COLO829 (cell line): ENCODE measurements at regions not wholly inside any gene's neighbourhood (a gene's known extent, or its start where the extent isn't known, plus 50 kb on each side); places are given as distances from the start of the nearest gene placed in this dataset.
A peak's percentile ranks its signal among the peaks of the same experiment; 100 is the strongest.
"Not testable (repeated sequence)": the region's sequence is repeated elsewhere in the genome, so short reads cannot be mapped to it uniquely, and the experiment has no call there.

Experiments used
- DNase-seq: peaks from one replicate; pipeline ENCODE4 v3.0.0; 2012; ENCODE audit warnings: low spot score

GRCh38 chr5:38645508-38645907 lies 89.1 kb upstream of the LIFR start:
- no peak for DNase-seq

- no peak for DNase-seq
These were observed 92.4 kb upstream of the LIFR start for GRCh38 chr5:38648703-38649291.

- DNase-seq, result no peak
These were observed 94.1 kb upstream of the LIFR start for GRCh38 chr5:38650540-38650939.

- peak; percentile 13 for DNase-seq
These were observed 94.5 kb upstream of the LIFR start for GRCh38 chr5:38650946-38651345.

GRCh38 chr5:38651806-38652205 lies 95.4 kb upstream of the LIFR start:
- DNase-seq, result no peak

- DNase-seq, result no peak
These were observed 96.9 kb upstream of the LIFR start for GRCh38 chr5:38653389-38653788.

DNA sequence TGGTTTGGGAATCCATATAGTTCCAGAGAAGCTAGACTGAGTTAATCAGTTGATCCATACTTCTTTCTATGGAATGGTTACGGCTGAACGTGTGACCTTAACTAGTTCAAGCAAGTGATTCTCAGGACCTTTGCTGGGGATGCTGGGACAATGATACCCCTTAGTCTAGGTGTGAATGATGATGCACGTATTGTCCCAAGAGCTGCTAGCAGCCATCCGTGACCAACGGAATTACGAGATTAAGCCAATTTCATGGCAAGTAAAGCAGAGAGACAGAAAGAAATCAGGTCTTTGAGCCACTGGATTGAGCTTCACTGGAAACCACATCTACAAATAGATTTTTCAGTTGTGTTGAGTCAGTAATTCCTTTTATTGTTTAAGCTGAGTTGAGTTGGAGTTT lies 99.2 kb upstream of the LIFR start:
- no peak for DNase-seq

- no peak for DNase-seq
These were observed 100.1 kb upstream of the LIFR start for GRCh38 chr5:38656568-38656967.

DNA sequence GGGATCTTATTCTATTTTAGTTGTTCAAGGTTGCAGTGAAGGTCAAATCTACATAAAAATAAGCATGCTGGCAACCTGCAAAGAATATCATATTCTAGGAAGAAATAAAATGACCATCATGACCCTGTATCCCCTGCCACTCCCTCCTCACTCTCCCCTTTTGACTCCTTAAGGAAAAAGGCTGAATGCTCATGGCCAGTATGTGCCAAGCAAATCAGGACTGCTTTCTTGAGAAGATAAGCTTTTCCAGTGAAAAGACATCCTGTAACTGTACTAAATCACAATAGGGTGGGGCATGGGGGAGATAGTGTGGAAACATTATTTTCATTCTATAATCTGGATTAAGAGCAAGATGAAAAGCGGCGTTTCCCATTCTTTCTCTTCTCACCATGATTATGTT lies 100.6 kb upstream of the LIFR start:
- DNase-seq, result no peak

DNA sequence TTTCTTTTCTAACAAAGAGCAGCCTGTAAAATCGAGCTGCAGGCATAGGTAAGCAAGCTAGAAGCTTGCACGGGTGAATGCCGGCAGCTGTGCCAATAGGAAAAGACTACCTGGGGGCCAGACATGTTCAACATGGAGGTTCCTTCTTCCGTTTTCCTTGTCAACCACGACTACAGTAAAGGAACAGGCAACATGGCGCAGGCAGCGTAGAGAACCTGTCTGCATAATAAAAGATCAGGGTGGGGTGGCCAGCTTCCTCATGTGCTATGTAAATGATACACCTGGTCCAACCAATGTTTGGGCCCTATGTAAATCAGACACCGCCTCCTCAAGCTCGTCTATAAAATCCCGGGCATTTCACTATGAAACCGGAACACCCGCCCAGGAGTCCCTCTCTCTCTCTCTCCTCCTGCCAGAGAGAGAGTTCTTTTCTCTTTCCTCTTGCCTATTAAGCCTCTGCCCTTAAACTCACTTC lies 103.8 kb upstream of the LIFR start:
- DNase-seq, result no peak

- no peak for DNase-seq
These were observed 105.6 kb upstream of the LIFR start for GRCh38 chr5:38662090-38662489.

- DNase-seq, result no peak
These were observed 106.8 kb upstream of the LIFR start for GRCh38 chr5:38663249-38663648.

DNA sequence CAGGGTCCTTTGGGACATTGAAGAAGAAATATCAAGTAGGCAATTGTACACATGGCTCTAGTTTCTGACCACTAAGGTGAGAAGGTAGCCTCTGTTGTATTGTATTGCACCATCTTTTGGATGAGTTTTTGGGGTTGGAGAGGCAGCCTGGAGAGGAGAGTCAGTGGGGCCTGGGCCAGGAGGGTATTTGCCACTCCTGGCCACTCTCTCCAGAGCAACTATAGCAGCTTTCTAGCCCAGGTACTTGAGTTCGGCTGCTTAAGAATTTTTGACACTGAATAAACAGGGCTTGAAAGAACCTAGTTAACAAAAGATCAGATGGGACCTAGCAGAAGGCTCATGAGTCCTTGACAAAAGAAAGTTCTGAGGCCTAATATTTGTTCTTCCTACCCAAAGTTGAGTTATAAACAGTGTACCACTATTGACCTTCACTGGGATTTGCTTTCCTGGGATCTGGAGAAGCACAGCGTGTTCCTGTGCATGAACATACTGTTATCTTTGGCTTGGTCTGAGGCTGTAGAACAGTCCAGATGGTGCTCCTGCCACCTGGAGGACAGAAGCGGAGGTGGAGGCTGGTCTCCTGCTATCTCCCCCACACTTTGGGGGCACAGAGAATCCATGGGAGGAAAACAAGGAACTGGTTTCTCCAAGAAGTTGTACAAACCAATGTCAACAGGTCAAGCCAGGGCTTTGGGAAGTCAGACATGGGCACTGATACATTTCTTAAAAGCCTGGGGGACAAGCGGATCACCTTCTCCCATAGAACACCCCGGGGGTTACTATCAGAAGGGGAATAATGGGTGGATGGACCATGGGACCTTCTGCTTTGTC lies 110.4 kb upstream of the LIFR start:
- DNase-seq, result no peak

- no peak for DNase-seq
These were observed 111.0 kb upstream of the LIFR start for GRCh38 chr5:38667499-38667776.

- no peak for DNase-seq
These were observed 113.0 kb upstream of the LIFR start for GRCh38 chr5:38669361-38669880.

DNA sequence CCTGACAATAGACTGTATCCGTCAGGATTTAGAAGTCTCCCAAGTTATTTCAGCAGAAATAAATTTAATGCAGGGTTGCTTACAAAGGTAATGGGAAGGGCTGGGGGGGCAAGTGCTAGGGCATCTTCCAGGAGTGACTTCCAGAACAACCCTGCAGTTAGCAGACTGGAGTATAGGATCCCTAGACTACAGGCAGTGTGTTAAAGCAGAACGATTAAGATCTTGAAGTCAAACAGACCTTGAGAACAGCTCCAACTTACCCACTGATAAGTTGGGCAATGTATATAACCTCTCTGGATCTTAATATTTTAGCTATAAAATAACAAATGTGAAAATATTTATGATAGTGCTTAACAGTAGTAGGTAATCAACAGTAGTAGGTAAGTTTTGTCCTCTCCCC lies 113.6 kb upstream of the LIFR start:
- DNase-seq, result no peak

GRCh38 chr5:38670878-38671277 lies 114.4 kb upstream of the LIFR start:
- no peak for DNase-seq

DNA sequence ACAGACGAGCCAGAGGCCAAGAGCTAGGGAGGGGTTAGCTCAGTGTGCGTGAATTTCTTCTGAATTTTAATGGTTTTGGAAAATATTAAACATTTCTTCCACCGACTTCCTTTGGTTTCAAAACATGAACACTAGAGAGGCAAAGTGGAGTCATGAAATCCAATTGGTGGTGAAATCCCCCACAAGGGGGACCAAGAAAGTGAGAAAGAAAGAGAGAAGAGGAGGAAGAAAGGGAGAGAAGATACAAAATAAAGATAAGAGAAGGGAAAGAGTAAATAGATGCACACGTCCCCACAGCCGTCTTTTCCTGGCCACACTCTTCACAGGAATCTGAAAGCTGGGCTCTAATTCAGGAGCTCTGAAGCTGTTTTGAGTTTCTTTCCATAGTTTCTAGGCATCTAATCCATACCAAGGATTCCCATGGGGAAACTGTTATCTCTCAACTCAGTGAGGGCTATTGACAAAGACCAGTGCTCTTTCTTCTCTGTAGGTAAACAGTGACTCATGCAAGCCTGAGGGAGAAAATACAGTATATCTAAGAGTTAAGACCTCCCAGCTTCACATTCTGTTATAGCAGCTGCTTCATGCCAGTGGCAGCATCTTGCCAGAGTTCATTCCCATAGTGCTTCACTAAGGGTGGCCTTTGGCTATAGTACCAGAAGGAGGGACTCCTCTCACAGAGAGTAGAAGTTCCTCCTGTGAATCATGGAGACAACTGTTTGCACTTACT lies 115.8 kb upstream of the LIFR start:
- DNase-seq, result peak; percentile 76

- no peak for DNase-seq
These were observed 117.2 kb upstream of the LIFR start for GRCh38 chr5:38673671-38674071.

GRCh38 chr5:38675443-38675842 lies 119.0 kb upstream of the LIFR start:
- DNase-seq, result no peak

DNA sequence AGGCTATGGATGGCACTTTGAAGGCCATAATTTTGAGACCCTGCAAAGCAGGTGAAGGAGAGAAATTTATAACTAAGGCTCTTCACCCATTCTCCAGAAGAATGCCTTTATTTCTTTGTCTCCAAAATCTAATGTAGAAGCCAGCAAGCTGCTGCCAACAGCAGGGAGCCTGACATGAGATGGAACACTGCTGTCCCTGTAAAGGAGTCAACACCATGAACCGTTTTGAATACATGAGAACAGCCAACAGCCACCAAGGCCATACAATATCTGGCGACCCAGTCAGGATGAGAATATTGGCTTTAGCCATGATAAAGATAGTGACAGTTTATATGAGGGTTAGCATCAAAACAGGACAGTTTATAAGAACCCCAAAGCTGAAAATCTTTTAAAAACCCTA lies 121.2 kb upstream of the LIFR start:
- no peak for DNase-seq

- no peak for DNase-seq
These were observed 121.6 kb upstream of the LIFR start for GRCh38 chr5:38678076-38678475.

- DNase-seq, result not testable (repeated sequence)
These were observed 122.3 kb upstream of the LIFR start for GRCh38 chr5:38678697-38679096.
